ENCODE measurements at regions not wholly inside any gene's neighbourhood (a gene's known extent, or its start where the extent isn't known, plus 50 kb on each side); places are given as distances from the start of the nearest gene placed in this dataset.
"Not testable (repeated sequence)": the region's sequence is repeated elsewhere in the genome, so short reads cannot be mapped to it uniquely, and the experiment has no call there.

- no peak for DNase-seq (ENCODE audit: low read depth)
Measured at GRCh38 chr4:77510367-77510766, 95.3 kb upstream of the CXCL13 start.

DNA sequence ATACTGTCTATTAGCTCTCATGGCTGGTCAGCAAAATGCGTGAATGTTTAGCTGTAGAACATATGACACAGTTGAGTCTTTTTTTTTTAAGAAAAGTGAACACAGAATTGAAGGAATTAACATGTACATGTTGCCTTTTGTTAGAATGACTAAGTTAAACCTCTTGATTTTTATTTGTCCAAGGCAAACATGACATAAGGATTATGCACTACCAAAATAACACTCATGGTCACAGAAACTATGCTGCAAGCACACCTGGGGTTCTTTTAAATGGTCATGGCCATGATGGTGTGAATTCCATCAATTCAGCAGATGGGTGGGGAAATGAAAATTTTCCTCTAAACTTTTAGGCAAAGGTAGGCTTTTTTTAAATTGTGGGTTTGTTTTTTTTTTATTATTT is 80.1 kb upstream of the CXCL13 start:
- DNase-seq (ENCODE audit: low read depth): no peak

DNA sequence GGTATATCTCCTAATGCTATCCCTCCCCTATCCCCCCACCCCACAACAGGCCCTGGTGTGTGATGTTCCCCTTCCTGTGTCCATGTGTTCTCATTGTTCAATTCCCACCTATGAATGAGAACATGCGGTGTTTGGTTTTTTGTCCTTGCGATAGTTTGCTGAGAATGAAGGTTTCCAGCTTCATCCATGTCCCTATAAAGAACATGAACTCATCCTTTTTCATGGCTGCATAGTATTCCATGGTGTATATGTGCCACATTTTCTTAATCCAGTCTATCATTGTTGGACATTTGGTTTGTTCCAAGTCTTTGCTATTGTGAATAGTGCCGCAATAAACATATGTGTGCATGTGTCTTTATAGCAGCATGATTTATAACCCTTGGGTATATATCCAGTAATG is 77.7 kb upstream of the CXCL13 start:
- DNase-seq (ENCODE audit: low read depth): not testable (repeated sequence)

DNA sequence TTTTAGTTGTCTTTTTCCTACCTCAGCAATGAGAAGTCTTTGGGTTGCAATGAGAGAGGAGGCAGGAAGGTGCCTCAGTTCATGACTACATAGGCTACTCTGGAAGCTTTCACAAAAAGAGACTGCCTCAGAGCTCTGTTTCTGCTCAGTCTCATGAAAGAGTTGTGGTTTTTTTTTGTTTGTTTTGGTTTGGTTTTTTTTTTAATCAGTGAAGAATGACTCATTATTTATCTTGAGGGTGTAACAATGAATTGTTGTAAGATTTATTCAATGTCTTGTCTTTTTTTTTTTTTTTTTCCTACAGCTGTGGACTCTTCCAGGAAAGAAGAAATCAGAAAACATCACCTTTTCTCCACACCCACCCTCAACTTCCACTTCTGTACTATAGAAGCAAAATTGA is 67.5 kb upstream of the CXCL13 start:
- no peak for DNase-seq (ENCODE audit: low read depth)

DNA sequence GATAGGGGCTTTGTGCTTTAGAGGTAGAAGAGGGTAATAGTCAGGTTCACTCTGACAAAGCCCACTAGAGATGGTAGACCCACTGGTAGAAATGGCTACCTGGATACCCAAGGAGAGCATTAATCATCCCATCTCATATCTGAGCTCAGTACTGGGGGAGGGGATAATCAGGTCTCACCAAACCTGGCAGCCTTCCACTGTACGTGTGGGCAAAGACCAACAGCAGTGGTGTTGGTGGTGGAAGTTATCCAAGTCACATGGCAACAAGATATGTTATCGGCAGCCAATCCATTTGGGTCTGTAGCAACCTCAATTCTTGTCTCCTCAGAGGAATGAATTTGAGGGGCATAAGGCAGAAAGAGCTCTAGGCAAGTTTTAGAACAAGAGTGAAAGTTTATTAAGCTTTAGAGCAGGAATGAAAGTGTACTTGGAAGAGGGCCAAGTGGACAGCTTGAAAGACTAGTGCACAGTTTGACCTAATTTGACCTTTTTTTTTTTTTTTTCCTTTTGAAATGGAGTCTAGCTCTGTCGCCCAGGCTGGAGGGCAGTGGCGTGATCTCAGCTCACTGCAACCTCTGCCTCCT is 67.0 kb upstream of the CXCL13 start:
- no peak for DNase-seq (ENCODE audit: low read depth)
